ENCODE measurements at regions not wholly inside any gene's neighbourhood (a gene's known extent, or its start where the extent isn't known, plus 50 kb on each side); places are given as distances from the start of the nearest gene placed in this dataset.

- ChIA-PET CTCF (ENCODE audit: partially characterized antibody) (interaction anchor here (0.6 to 5.9 kb wide), 2 partner anchors 8 to 1077 kb away, joined by 4 to 34 read pairs; no protein-coding TSS in a partner anchor), POLR2A (ENCODE audit: partially characterized antibody) (interaction anchor here (0.7 kb wide), 1 partner anchor 999 kb away, joined by 4 read pairs; no protein-coding TSS in a partner anchor)
- Histone ChIP-seq H2AFZ (ENCODE audit: low read length) (no peak overlapping the region), H3K18ac (ENCODE audit: extremely low read depth, low read length) (no peak overlapping the region), H2BK20ac (ENCODE audit: low read length) (no peak overlapping the region), H3K79me1 (ENCODE audit: low read depth, low read length) (no peaks in the 10 kb centered on the region), H3K4me1 (replicated peaks in 1 of 4; ENCODE audit: control insufficient read depth in 3 of 4, insufficient read depth in 4 of 4, low read length in 3 of 4) (peaks cover 0 to 4% (median 0%) of the 10 kb centered on the region in 4 experiments; a peak in 1 of 7 replicates), H3K4me2 (ENCODE audit: insufficient read depth in 1 of 2, low read depth in 2 of 2, low read length in 2 of 2) (no peak overlapping the region), H3K23me2 (ENCODE audit: low read depth, low read length) (no peaks in the 10 kb centered on the region), H2BK12ac (ENCODE audit: low read depth, low read length) (no peak overlapping the region), H3K56ac (replicated peaks; ENCODE audit: insufficient read length, low read depth, low read length) (no peak overlapping the region), H3K4me3 (ENCODE audit: extremely low read depth in 1 of 4, insufficient read depth in 2 of 4, low read depth in 3 of 4, low read length in 4 of 4) (no peak overlapping the region), H3K4ac (replicated peaks; ENCODE audit: insufficient read length, low read depth, low read length) (no peak overlapping the region), H2BK5ac (ENCODE audit: low read depth, low read length) (no peak overlapping the region), H3K27ac (ENCODE audit: low read depth, low read length) (no peak overlapping the region), H2BK15ac (ENCODE audit: low read length) (no peak overlapping the region), H4K5ac (ENCODE audit: insufficient read length, low read depth, low read length) (no peak overlapping the region), H4K8ac (ENCODE audit: extremely low read depth, insufficient read depth, low read length) (no peak overlapping the region), H3K9ac (replicated peaks in 1 of 4; ENCODE audit: extremely low read depth in 1 of 4, low read depth in 3 of 4, low read length in 3 of 4) (no peak overlapping the region), H4K20me1 (replicated peaks in 1 of 2; ENCODE audit: control insufficient read depth in 1 of 2, insufficient read depth in 2 of 2, low read length in 2 of 2) (no peaks in the 10 kb centered on the region), H2BK120ac (replicated peaks; ENCODE audit: low read depth, low read length) (no peak overlapping the region), H3K9me3 (ENCODE audit: insufficient read depth in 2 of 2, low read depth in 1 of 2, low read length in 1 of 2) (no peaks in the 10 kb centered on the region), H3K36me3 (ENCODE audit: control insufficient read depth in 2 of 4, insufficient read depth in 4 of 4, low read length in 3 of 4) (no peaks in the 10 kb centered on the region), H3K27me3 (replicated peaks in 1 of 4; ENCODE audit: control insufficient read depth in 3 of 4, extremely low read depth in 1 of 4, insufficient read depth in 3 of 4, low read length in 3 of 4) (no peaks in the 10 kb centered on the region), H4K91ac (replicated peaks; ENCODE audit: insufficient read length, low read length) (no peak overlapping the region), H2AK5ac (ENCODE audit: low read depth, low read length) (no peak overlapping the region), H3K14ac (ENCODE audit: insufficient read length) (no peak overlapping the region), H3K23ac (ENCODE audit: insufficient read length) (no peak overlapping the region), H3K79me2 (ENCODE audit: control insufficient read depth in 1 of 2, insufficient read depth in 2 of 2, low read length in 2 of 2) (no peaks in the 10 kb centered on the region)
- 93% methylated on average over 15 of the region's 15 CpGs; no CpG with 5 or more reads in 1 of the 2 experiments for WGBS, 2 experiments (ENCODE audit: extremely low coverage in 1 of 2, insufficient coverage in 1 of 2, insufficient read length in 1 of 2, insufficient replicate concordance in 2 of 2, low coverage in 1 of 2, low lambda C conversion rate in 2 of 2, missing lambda C conversion rate in 1 of 2)
- TF ChIP-seq JUN (IDR thresholded peaks at IDR 0.05; ENCODE audit: low read depth, low read length) (no peak), RBBP5 (IDR thresholded peaks at IDR 0.05; ENCODE audit: borderline replicate concordance, low read depth, low read length) (no peak), SIRT6 (IDR thresholded peaks at IDR 0.05; ENCODE audit: low read length) (no peak), ASH2L (IDR thresholded peaks at IDR 0.05; ENCODE audit: low read length) (no peak), GABPA (IDR thresholded peaks at IDR 0.05; ENCODE audit: borderline replicate concordance, insufficient read depth, low read length) (no peak), SP1 (IDR thresholded peaks at IDR 0.05; ENCODE audit: low read depth, low read length) (no peak), SRF (IDR thresholded peaks at IDR 0.05; ENCODE audit: low read depth, low read length) (no peak), TBP (IDR thresholded peaks at IDR 0.05; ENCODE audit: low read depth, low read length) (no peak), FOSL1 (IDR thresholded peaks at IDR 0.05; ENCODE audit: insufficient read depth, low read depth, low read length) (no peak)
- no peak for DNase-seq (ENCODE audit: low read depth in 1 of 2, low spot score in 2 of 2)
- FAIRE-seq: no peak
These were observed 516.8 kb downstream of the PSAT1 start for GRCh38 chr9:78813602-78814180.
